Lung (tissue), 11 donors: ENCODE measurements at regions not wholly inside any gene's neighbourhood (a gene's known extent, or its start where the extent isn't known, plus 50 kb on each side); places are given as distances from the start of the nearest gene placed in this dataset.
A peak's percentile ranks its signal among the peaks of the same experiment; 100 is the strongest.

Experiments used
- ATAC-seq: fragments of 200-7000 bp; cut with Tn5 transposase; one replicate; pipeline ENCODE4 v1.9.1; 2020; ENCODE audit warnings: moderate number of reproducible peaks; ENCODE audit not compliant: insufficient read depth, low FRiP score
- DNase-seq, 3 donors: peaks; one replicate each; pipeline ENCODE4 v3.0.0-alpha.2; 2013 to 2017
- H3K27ac ChIP-seq, 2 donors: one replicate each; pipeline ENCODE4 v1.5.1; 2013; ENCODE audit warnings: mild to moderate bottlenecking in 2 of 2, moderate library complexity in 2 of 2, control low read depth in 1 of 2, inconsistent platforms in 1 of 2, low read depth in 1 of 2, low read length in 1 of 2
- H3K27me3 ChIP-seq, 3 donors: one replicate each; pipeline ENCODE4 v1.5.1; 2013; ENCODE audit warnings: low read length in 2 of 3; ENCODE audit not compliant: control insufficient read depth in 3 of 3, insufficient read depth in 3 of 3
- H3K36me3 ChIP-seq, 4 donors: one replicate each; pipeline ENCODE4 v1.5.1; 2013; ENCODE audit warnings: low read length in 4 of 4, mild to moderate bottlenecking in 1 of 4, moderate library complexity in 1 of 4; ENCODE audit not compliant: control insufficient read depth in 4 of 4, insufficient read depth in 4 of 4
- H3K4me1 ChIP-seq, 5 donors: one replicate each; pipeline ENCODE4 v1.5.1; 2013; ENCODE audit warnings: low read length in 5 of 5, mild to moderate bottlenecking in 2 of 5, moderate library complexity in 1 of 5; ENCODE audit not compliant: control insufficient read depth in 5 of 5, insufficient read depth in 5 of 5
- H3K4me3 ChIP-seq: one replicate; pipeline ENCODE4 v1.5.1; 2013; ENCODE audit warnings: mild to moderate bottlenecking, control low read depth, moderate library complexity
- H3K9ac ChIP-seq, 2 donors: one replicate each; pipeline ENCODE4 v1.5.1; 2013; ENCODE audit warnings: low read length in 2 of 2, control low read depth in 1 of 2; ENCODE audit not compliant: insufficient read depth in 1 of 2
- H3K9me3 ChIP-seq, 4 donors: one replicate each; pipeline ENCODE4 v1.5.1; 2013; ENCODE audit warnings: low read length in 3 of 4, mild to moderate bottlenecking in 1 of 4, moderate library complexity in 1 of 4; ENCODE audit not compliant: control insufficient read depth in 4 of 4, insufficient read depth in 3 of 4
- CTCF ChIP-seq: IDR thresholded peaks from 2 replicates; pipeline ENCODE4 v1.5.1; 2012; ENCODE audit warnings: mild to moderate bottlenecking; ENCODE audit errors: control extremely low read depth, extremely low read depth
- WGBS, 2 donors: extraction: QIAGEN DNeasy Blood & Tissue Kit; methylation state at CpG; one replicate each; pipeline ENCODE4 v1.1.7; 2013; 5-methylcytosine and 5-hydroxymethylcytosine counted together
- donor health status: control.
- donor health status: control.
- donor health status: Bipolar disorder and iron deficiency.
- donor health status: healthy.
- donor health status: DM: yes; HTN: yes; CAD: no.

- TF ChIP-seq CTCF: no peak
- no peak for ATAC-seq
- H3K27me3 ChIP-seq: no peaks in the 10 kb centered on the region
Measured at GRCh38 chr1:218501161-218501560, 156.0 kb downstream of the TGFB2 start.

GRCh38 chr1:218502383-218502782 lies 157.2 kb downstream of the TGFB2 start:
- TF ChIP-seq CTCF: no peak
- H3K36me3 ChIP-seq: peaks cover 0 to 2% (median 0%) of the 10 kb centered on the region in 4 donors
- H3K4me3 ChIP-seq: no peak overlapping the region
- no peaks in the 10 kb centered on the region for H3K27me3 ChIP-seq
- WGBS, 2 donors: 87 to 93% methylated on average over 2 of the region's 2 CpGs
- H3K9me3 ChIP-seq: peaks cover 0 to 1% (median under 1%) of the 10 kb centered on the region in 4 donors
- no peak for ATAC-seq
- peaks cover 0 to 12% (median 0%) of the 10 kb centered on the region in 5 donors for H3K4me1 ChIP-seq
- H3K27ac ChIP-seq: no peak overlapping the region
- no peak for DNase-seq
- no peak overlapping the region for H3K9ac ChIP-seq

More at GRCh38 chr1:218501161-218501560, 156.0 kb downstream of the TGFB2 start:
- Histone ChIP-seq H3K9ac (no peak overlapping the region), H3K27ac (no peak overlapping the region), H3K4me3 (no peak overlapping the region), H3K4me1 (peaks cover 0 to 12% (median 0%) of the 10 kb centered on the region in 5 donors), H3K9me3 (no peaks in the 10 kb centered on the region), H3K36me3 (no peaks in the 10 kb centered on the region)
- WGBS, 2 donors: 61 to 74% methylated on average over 5 of the region's 5 CpGs
- peak in 1 of 3 donors; percentile 39 for DNase-seq

GRCh38 chr1:218503102-218503501 lies 158.0 kb downstream of the TGFB2 start:
- Histone ChIP-seq H3K27ac (no peak overlapping the region), H3K36me3 (peaks cover 0 to 4% (median 0%) of the 10 kb centered on the region in 4 donors), H3K9me3 (peaks cover 0 to 7% (median 4%) of the 10 kb centered on the region in 4 donors), H3K27me3 (no peaks in the 10 kb centered on the region), H3K9ac (no peak overlapping the region), H3K4me1 (peaks cover 0 to 12% (median 0%) of the 10 kb centered on the region in 5 donors), H3K4me3 (no peak overlapping the region)
- ATAC-seq (no peak), DNase-seq (no peak)
- no peak for TF ChIP-seq CTCF
